Sigmoid colon (tissue), 4 donors: ENCODE measurements at regions not wholly inside any gene's neighbourhood (a gene's known extent, or its start where the extent isn't known, plus 50 kb on each side); places are given as distances from the start of the nearest gene placed in this dataset.

Experiments
- CTCF ChIP-seq, 4 experiments: fragments of 450-650 bp in 3 of 4; fragments of 200-600 bp in 1 of 4; IDR thresholded peaks; one replicate each; pipeline ENCODE4 v1.5.1; 2016 to 2019; ENCODE audit warnings: antibody characterized with exemption in 4 of 4, mild to moderate bottlenecking in 3 of 4, moderate library complexity in 2 of 4
- EP300 ChIP-seq, 4 donors: sonication (generic); formaldehyde crosslinking; IDR thresholded peaks; one replicate each; pipeline ENCODE4 v1.6.1; 2017; ENCODE audit warnings: antibody characterized with exemption in 4 of 4
- POLR2A ChIP-seq, 2 donors: fragments of 450-650 bp; IDR thresholded peaks; one replicate each; pipeline ENCODE4 v1.6.1; 2016; ENCODE audit warnings: antibody characterized with exemption in 2 of 2, mild to moderate bottlenecking in 2 of 2, moderate library complexity in 2 of 2

GRCh38 chr6:51137777-51138176 lies 319.1 kb downstream of the TFAP2B start:
- TF ChIP-seq CTCF (IDR thresholded peaks at IDR 0.05) (no peak), POLR2A (IDR thresholded peaks at IDR 0.05) (no peak), EP300 (IDR thresholded peaks at IDR 0.05) (no peak)
